22Rv1 (cell line): ENCODE measurements at regions not wholly inside any gene's neighbourhood (a gene's known extent, or its start where the extent isn't known, plus 50 kb on each side); places are given as distances from the start of the nearest gene placed in this dataset.

ENCODE experiments used
- H3K27ac ChIP-seq: fragments of 450-650 bp; 2 replicates; pipeline ENCODE4 v1.5.1; 2017
- ZFX ChIP-seq: fragments of 450-650 bp; IDR thresholded peaks from 2 replicates; pipeline ENCODE4 v1.6.1; 2017; ENCODE audit warnings: antibody characterized with exemption, borderline replicate concordance
- TF ChIP-seq, protein P1 (sequence below): fragments of 450-650 bp; IDR thresholded peaks from 2 replicates; pipeline ENCODE4 v1.5.1; 2017; ENCODE audit warnings: mild to moderate bottlenecking

DNA sequence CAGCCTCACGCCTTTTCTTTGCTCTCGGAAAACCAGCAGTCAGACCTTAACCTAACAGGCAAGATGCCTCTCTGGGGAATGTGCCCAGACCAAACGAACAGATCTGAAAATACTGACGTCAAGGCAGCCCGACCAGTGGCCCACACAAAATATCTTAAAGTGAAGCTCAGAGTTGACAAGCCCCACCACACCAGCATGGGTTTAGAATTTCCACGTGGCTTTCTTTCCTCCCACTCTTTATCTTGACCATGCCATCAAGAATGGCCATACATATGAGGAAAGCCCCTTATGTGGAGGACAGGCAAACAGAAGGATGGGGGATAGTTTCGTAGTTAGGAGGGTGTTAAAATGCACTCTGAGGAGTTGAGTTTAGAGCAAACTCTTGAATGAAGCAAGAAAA, 89.8 kb downstream of the MRPL32 start:
- TF ChIP-seq, protein P1, sequence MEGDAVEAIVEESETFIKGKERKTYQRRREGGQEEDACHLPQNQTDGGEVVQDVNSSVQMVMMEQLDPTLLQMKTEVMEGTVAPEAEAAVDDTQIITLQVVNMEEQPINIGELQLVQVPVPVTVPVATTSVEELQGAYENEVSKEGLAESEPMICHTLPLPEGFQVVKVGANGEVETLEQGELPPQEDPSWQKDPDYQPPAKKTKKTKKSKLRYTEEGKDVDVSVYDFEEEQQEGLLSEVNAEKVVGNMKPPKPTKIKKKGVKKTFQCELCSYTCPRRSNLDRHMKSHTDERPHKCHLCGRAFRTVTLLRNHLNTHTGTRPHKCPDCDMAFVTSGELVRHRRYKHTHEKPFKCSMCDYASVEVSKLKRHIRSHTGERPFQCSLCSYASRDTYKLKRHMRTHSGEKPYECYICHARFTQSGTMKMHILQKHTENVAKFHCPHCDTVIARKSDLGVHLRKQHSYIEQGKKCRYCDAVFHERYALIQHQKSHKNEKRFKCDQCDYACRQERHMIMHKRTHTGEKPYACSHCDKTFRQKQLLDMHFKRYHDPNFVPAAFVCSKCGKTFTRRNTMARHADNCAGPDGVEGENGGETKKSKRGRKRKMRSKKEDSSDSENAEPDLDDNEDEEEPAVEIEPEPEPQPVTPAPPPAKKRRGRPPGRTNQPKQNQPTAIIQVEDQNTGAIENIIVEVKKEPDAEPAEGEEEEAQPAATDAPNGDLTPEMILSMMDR, result no peak
- no peak for TF ChIP-seq ZFX
- H3K27ac ChIP-seq, result no peak overlapping the region

DNA sequence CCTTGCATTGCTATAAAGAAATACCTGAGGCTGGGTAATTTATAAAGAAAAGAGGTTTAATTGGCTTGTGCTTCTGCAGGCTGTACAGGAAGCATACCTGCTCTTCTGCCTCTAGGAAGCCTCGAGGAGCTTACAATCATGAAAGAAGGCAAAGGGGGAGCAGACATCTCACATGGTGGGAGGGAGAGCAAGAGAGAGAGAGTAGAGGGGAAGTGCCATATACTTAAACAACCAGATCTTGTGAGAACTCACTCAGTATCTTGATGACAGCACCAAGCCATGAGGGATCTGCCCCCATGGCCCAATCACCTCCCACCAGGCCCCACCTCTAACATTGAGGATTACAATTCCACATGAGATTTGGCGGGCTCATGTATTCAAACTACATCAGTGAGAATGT, 79.1 kb upstream of the HECW1 start:
- no peak for TF ChIP-seq ZFX
- TF ChIP-seq, protein P1, result no peak
- H3K27ac ChIP-seq, result no peak overlapping the region

DNA sequence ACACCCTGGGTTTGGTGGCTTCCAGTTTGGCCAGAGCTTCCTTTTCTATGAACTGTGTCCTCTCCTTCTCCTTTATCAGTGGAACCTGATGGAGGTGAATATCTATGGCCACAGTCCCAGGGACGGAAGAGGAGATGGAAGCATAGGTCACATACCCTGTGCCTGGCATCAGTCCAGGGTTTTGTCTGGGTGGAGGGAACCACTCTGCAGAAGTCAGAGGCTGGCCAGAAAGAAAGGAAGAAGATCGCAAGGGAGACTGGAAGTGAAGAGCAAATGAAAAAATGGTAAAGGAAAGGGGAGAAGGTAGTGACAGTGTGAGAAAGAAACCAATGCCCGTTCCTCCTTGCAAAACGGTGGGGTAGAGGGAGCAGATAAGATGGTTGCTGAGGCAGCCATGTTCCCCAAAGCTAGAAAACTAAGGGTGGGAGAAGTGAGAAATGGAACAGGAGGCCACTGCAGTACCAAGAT, 77.9 kb upstream of the HECW1 start:
- H3K27ac ChIP-seq, result no peak overlapping the region
- TF ChIP-seq ZFX, result no peak
- TF ChIP-seq, protein P1, result no peak

DNA sequence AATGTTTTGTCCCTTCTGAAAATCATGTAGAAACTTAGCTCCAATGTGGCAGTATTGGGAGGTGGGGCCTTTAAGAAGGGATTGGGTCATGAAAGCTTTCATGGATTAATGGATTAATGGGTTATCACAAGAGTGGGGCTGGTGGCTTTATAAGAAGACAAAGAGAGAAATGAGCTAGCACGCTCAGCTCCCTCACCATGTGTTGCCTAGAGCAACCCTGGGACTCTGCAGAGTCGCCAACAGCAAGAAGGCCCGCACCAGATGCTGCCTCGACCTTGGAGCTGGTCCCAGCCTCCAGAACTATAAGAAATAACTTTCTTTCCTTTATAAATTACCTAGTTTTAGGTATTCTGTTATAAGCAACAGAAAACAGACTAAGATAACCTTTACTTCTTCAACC, 74.9 kb upstream of the HECW1 start:
- TF ChIP-seq ZFX, result no peak
- TF ChIP-seq, protein P1, result no peak
- H3K27ac ChIP-seq, result no peak overlapping the region

DNA sequence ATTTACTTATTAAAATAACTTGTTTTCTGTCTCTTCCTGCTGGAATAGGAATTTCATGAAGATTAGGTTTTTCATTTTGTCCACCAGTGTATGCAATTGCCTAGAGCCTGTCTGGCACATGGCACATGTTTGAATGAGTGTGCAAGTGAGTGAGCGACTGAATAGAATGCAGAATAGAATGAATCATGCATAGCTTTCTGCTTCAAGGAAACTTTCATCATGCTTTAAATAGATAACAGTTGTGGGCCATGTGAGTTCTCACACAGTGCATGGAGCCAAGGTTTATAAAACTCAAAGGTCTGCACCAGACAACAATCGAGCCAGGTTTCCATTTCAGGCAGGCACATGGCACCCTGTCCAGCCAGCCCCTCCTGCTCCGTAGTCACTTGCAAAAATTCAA, 74.2 kb upstream of the HECW1 start:
- no peak overlapping the region for H3K27ac ChIP-seq
- TF ChIP-seq, protein P1, result no peak
- TF ChIP-seq ZFX, result no peak

DNA sequence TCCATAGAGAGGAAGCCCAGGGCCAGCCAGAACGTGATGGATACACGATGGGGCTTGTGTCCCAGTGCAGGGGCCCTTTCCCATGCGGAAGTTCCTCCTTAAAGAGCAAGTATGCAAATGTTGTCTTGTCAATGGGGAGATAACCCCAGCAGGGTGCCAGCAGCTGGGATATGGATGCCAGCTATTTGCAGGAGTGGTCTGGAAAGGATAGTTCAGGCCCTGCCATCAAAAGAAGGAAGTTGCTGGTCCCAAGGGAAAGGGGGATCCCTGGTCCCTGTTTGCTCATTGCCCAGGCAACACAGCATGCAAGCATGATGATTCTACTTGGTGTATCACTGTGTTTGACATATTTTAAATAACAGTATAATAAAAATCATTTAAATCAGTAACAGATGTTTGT, 73.1 kb upstream of the HECW1 start:
- no peak for TF ChIP-seq ZFX
- TF ChIP-seq, protein P1, result no peak

DNA sequence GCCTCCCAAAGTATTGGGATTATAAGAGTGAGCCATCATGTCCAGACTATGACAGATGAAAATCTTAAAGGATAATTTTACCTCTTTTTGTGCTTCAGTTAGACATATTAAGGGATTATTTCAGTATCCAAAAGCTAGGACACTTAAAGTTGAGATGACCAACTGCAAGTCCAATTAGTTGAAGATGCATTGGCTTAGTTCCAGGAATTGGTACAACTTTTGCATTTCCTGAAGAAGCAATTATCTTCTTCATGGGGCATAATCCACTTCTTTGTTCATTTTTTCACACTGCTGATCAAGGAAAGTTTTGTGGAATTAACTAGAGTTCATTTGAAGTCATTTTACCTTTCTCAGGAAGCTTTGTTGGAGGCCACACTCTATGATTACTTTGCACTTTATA, 72.0 kb upstream of the HECW1 start:
- TF ChIP-seq, protein P1, result no peak
- no peak for TF ChIP-seq ZFX
- H3K27ac ChIP-seq, result no peak overlapping the region

More for the DNA sequence above, 73.1 kb upstream of the HECW1 start:
- no peak overlapping the region for H3K27ac ChIP-seq
